Caco-2 (cell line): ENCODE measurements at regions not wholly inside any gene's neighbourhood (a gene's known extent, or its start where the extent isn't known, plus 50 kb on each side); places are given as distances from the start of the nearest gene placed in this dataset.

Experiments used
- BruUV-seq: library from RNA; stranded (reverse); fragments of 400-500 nt; replicated peaks from 2 replicates; lab custom pipeline; 2021; lab: Mats Ljungman, UMichigan
- CTCF ChIA-PET: fragments of 300-600 bp; sonication (Branson Sonifier 250); formaldehyde crosslinking; loops from one replicate; lab custom pipeline; 2022; ENCODE audit warnings: antibody characterized with exemption; lab: Charles Lee
- POLR2A ChIA-PET: fragments of 300-600 bp; sonication (Branson Sonifier 250); formaldehyde crosslinking; loops from one replicate; lab custom pipeline; 2022; ENCODE audit warnings: antibody characterized with exemption; lab: Charles Lee
- DNase-seq, 2 experiments: peaks; one replicate each; pipeline versions ENCODE4 v3.0.0 to v3.0.0-alpha.2; 2020 to 2022
- H3K27me3 ChIP-seq: replicated peaks from 2 replicates; pipeline ENCODE4 v1.6.0; 2011; ENCODE audit warnings: low read length; ENCODE audit not compliant: control insufficient read depth, insufficient read depth
- H3K36me3 ChIP-seq: 2 replicates; pipeline ENCODE4 v1.5.1; 2011; ENCODE audit warnings: low read length; ENCODE audit not compliant: control insufficient read depth, insufficient read depth
- H3K4me1 ChIP-seq: fragments of 250-450 bp; sonication (Bioruptor Pico); 2 replicates; pipeline ENCODE4 v1.5.1; 2020; ENCODE audit warnings: mild to moderate bottlenecking
- H3K4me3 ChIP-seq: 2 replicates; pipeline ENCODE4 v1.5.1; 2011; ENCODE audit warnings: low read depth, mild to moderate bottlenecking, control low read depth, low read length
- H3K9me3 ChIP-seq: fragments of 250-450 bp; sonication (Bioruptor Pico); 2 replicates; pipeline ENCODE4 v1.5.1; 2020; ENCODE audit warnings: mild to moderate bottlenecking, moderate library complexity
- H3K27ac Mint-ChIP-seq: one replicate; pipeline ENCODE4 v1.8.0; 2022; ENCODE audit warnings: mixed read lengths; ENCODE audit not compliant: unreplicated experiment
- H3K27me3 Mint-ChIP-seq: one replicate; pipeline ENCODE4 v1.8.0; 2022; ENCODE audit warnings: mixed read lengths; ENCODE audit not compliant: insufficient read depth, unreplicated experiment
- H3K36me3 Mint-ChIP-seq: one replicate; pipeline ENCODE4 v1.8.0; 2022; ENCODE audit warnings: mild to moderate bottlenecking, mixed read lengths; ENCODE audit not compliant: insufficient read depth, unreplicated experiment
- H3K4me1 Mint-ChIP-seq: one replicate; pipeline ENCODE4 v1.8.0; 2022; ENCODE audit warnings: low read depth, mixed read lengths; ENCODE audit not compliant: unreplicated experiment
- H3K4me3 Mint-ChIP-seq: one replicate; pipeline ENCODE4 v1.8.0; 2022; ENCODE audit warnings: mild to moderate bottlenecking, moderate library complexity, mixed read lengths; ENCODE audit not compliant: unreplicated experiment
- H3K9me3 Mint-ChIP-seq: one replicate; pipeline ENCODE4 v1.8.0; 2022; ENCODE audit warnings: mixed read lengths; ENCODE audit not compliant: unreplicated experiment
- intact Hi-C: fragments of 100-400 bp; cut with micrococcal nuclease; formaldehyde crosslinking; loops from one replicate; pipeline ENCODE4 v1.10.0; 2022; ENCODE audit not compliant: unreplicated experiment
- TF ChIP-seq, protein P1 (sequence below), 2 experiments: fragments of 200-600 bp in 1 of 2; IDR thresholded peaks; 1 replicate in 1 of 2; 2 replicates in 1 of 2; pipeline versions ENCODE4 v1.5.1 to v1.8.0; 2011 to 2022; ENCODE audit warnings: antibody characterized with exemption in 1 of 2, control low read depth in 1 of 2, inconsistent platforms in 1 of 2, low read depth in 1 of 2, low read length in 1 of 2, mild to moderate bottlenecking in 1 of 2, moderate library complexity in 1 of 2; ENCODE audit not compliant: insufficient read depth in 1 of 2, severe bottlenecking in 1 of 2, unreplicated experiment in 1 of 2

- Mint-ChIP-seq H3K27me3 (peaks cover 8% of the 10 kb centered on the region), H3K4me3 (no peak overlapping the region), H3K9me3 (no peaks in the 10 kb centered on the region), H3K36me3 (no peaks in the 10 kb centered on the region), H3K4me1 (no peaks in the 10 kb centered on the region), H3K27ac (no peak overlapping the region)
- no peaks in the 10 kb centered on the region for H3K9me3 ChIP-seq
- CTCF ChIA-PET: no interaction called here
- no peaks in the 10 kb centered on the region; the same call in 1 of the 2 replicates for H3K36me3 ChIP-seq
- POLR2A ChIA-PET: no interaction called here
- TF ChIP-seq, protein P1, sequence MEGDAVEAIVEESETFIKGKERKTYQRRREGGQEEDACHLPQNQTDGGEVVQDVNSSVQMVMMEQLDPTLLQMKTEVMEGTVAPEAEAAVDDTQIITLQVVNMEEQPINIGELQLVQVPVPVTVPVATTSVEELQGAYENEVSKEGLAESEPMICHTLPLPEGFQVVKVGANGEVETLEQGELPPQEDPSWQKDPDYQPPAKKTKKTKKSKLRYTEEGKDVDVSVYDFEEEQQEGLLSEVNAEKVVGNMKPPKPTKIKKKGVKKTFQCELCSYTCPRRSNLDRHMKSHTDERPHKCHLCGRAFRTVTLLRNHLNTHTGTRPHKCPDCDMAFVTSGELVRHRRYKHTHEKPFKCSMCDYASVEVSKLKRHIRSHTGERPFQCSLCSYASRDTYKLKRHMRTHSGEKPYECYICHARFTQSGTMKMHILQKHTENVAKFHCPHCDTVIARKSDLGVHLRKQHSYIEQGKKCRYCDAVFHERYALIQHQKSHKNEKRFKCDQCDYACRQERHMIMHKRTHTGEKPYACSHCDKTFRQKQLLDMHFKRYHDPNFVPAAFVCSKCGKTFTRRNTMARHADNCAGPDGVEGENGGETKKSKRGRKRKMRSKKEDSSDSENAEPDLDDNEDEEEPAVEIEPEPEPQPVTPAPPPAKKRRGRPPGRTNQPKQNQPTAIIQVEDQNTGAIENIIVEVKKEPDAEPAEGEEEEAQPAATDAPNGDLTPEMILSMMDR (IDR thresholded peaks at IDR 0.05; ENCODE audit: insufficient read depth in 1 of 2, low read depth in 1 of 2, low read length in 1 of 2, severe bottlenecking in 1 of 2, unreplicated experiment in 1 of 2): no peak
- no peaks in the 10 kb centered on the region for H3K4me1 ChIP-seq
- BruUV-seq: no TSS peak
- no peak for DNase-seq
- H3K4me3 ChIP-seq: no peak overlapping the region
- intact Hi-C loops: no loop called here
- no peaks in the 10 kb centered on the region; the same call in 1 of the 2 replicates for H3K27me3 ChIP-seq
These were observed 125.3 kb upstream of the KLF7 start for GRCh38 chr2:207290833-207291624.

GRCh38 chr2:207291625-207292252, 126.0 kb upstream of the KLF7 start:
- Mint-ChIP-seq H3K4me3 (no peak overlapping the region), H3K27ac (no peak overlapping the region), H3K9me3 (no peaks in the 10 kb centered on the region), H3K4me1 (no peaks in the 10 kb centered on the region), H3K27me3 (peaks cover 8% of the 10 kb centered on the region), H3K36me3 (no peaks in the 10 kb centered on the region)
- ChIA-PET POLR2A (no interaction called here), CTCF (no interaction called here)
- intact Hi-C loops: no loop called here
- Histone ChIP-seq H3K27me3 (no peaks in the 10 kb centered on the region), H3K9me3 (no peaks in the 10 kb centered on the region), H3K4me1 (no peaks in the 10 kb centered on the region), H3K4me3 (no peak overlapping the region), H3K36me3 (no peaks in the 10 kb centered on the region; the same call in 1 of the 2 replicates)
- no peak for DNase-seq
- BruUV-seq: no TSS peak
- TF ChIP-seq, protein P1 (IDR thresholded peaks at IDR 0.05; ENCODE audit: insufficient read depth in 1 of 2, low read depth in 1 of 2, low read length in 1 of 2, severe bottlenecking in 1 of 2, unreplicated experiment in 1 of 2): no peak

- H3K36me3 Mint-ChIP-seq: no peaks in the 10 kb centered on the region
- no peaks in the 10 kb centered on the region for H3K4me1 Mint-ChIP-seq
- Histone ChIP-seq H3K4me3 (no peak overlapping the region), H3K4me1 (no peaks in the 10 kb centered on the region), H3K27me3 (no peaks in the 10 kb centered on the region), H3K9me3 (no peaks in the 10 kb centered on the region), H3K36me3 (no peaks in the 10 kb centered on the region)
- H3K9me3 Mint-ChIP-seq: no peaks in the 10 kb centered on the region
- DNase-seq: no peak
- intact Hi-C loops: no loop called here
- H3K4me3 Mint-ChIP-seq: no peak overlapping the region
- H3K27ac Mint-ChIP-seq: no peak overlapping the region
- H3K27me3 Mint-ChIP-seq: peaks cover 13% of the 10 kb centered on the region
- TF ChIP-seq, protein P1 (IDR thresholded peaks at IDR 0.05; ENCODE audit: insufficient read depth in 1 of 2, low read depth in 1 of 2, low read length in 1 of 2, severe bottlenecking in 1 of 2, unreplicated experiment in 1 of 2): no peak
- ChIA-PET POLR2A (no interaction called here), CTCF (no interaction called here)
- BruUV-seq: no TSS peak
These were observed 130.7 kb upstream of the KLF7 start for GRCh38 chr2:207296265-207296948.
